GM12875 (cell line): ENCODE measurements at regions not wholly inside any gene's neighbourhood (a gene's known extent, or its start where the extent isn't known, plus 50 kb on each side); places are given as distances from the start of the nearest gene placed in this dataset.

Source experiments
- H3K4me3 ChIP-seq: one replicate; pipeline ENCODE4 v1.5.1; 2011; ENCODE audit warnings: low read depth, low read length, control low read depth
- CTCF ChIP-seq: IDR thresholded peaks from 2 replicates; pipeline ENCODE4 v1.5.1; 2011; ENCODE audit warnings: low read depth, mild to moderate bottlenecking, control low read depth, inconsistent platforms, low read length, moderate library complexity, borderline replicate concordance; ENCODE audit not compliant: insufficient read depth

DNA sequence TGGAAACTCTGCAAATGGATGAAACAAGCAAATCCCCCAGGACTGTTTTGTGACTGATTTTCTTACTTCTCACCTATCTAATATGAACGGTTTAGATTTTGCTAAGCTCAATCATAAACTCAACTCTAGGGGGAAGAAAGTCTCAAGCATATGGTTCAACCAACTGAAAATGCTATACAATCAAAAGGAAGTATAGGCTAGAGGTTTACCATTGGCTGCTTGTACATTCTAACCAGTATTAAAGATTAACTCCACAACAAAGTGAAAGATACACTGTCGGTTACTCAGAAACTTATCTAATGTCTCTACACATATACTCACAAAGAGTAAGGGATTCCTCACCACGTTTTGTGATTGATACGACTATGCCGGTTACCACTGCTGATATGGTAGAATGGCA lies 281.8 kb upstream of the SOX5 start:
- TF ChIP-seq CTCF = no peak

DNA sequence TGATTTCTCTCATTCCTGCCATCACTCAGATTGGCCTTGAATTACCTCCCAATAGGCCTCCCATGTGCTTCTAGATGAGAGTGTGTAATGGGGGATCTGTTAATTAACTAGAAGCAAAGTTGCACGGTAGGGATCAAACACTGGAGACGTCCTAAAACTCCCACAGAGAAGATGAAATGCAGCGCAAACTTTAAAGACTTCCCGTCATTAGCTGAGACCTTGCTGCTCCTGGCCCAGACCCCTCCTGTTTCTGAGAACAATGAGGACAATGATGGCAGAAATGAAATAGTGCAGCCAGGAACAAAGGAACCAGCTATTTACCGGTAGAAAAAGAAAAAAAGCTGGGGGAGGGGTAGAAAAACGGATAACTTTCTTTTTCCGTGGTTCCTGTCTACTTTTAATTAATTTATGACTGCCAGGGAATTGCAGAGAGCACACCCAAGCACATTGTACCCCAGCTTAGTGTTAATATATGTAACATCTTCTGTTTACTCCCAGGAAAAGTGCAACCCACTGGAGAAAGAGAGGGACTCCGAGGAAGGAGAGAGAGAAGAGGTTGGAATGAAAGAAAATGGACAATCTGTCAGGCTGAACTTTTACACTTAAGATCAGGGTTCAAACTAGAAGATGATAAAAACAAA lies 280.7 kb upstream of the SOX5 start:
- no peak for TF ChIP-seq CTCF
- no peak overlapping the region for H3K4me3 ChIP-seq

More for the DNA sequence above, 281.8 kb upstream of the SOX5 start:
- H3K4me3 ChIP-seq = no peak overlapping the region

- no peak for TF ChIP-seq CTCF
- no peak overlapping the region for H3K4me3 ChIP-seq
These were observed 279.7 kb upstream of the SOX5 start for GRCh38 chr12:24229031-24229700.

DNA sequence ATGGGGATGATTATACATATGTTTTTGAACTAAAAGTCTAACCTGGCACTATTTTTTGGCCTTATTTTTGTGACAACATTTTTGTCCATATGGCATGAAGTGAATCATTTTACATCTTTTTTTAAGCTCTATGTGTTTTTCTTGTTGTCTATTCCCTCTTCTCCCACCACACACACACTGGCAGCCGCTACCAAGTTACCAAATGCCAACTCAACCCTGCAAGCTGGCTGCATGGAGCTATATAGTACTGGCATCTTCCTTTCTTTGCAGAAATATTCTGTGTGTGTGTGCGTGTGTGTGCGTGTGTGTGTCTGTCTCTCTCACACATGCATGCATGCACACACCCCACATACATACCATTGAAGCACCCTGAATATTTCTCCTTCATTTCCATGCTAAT lies 278.9 kb upstream of the SOX5 start:
- no peak overlapping the region for H3K4me3 ChIP-seq
- no peak for TF ChIP-seq CTCF

GRCh38 chr12:24227551-24227950 lies 278.1 kb upstream of the SOX5 start:
- no peak overlapping the region for H3K4me3 ChIP-seq

DNA sequence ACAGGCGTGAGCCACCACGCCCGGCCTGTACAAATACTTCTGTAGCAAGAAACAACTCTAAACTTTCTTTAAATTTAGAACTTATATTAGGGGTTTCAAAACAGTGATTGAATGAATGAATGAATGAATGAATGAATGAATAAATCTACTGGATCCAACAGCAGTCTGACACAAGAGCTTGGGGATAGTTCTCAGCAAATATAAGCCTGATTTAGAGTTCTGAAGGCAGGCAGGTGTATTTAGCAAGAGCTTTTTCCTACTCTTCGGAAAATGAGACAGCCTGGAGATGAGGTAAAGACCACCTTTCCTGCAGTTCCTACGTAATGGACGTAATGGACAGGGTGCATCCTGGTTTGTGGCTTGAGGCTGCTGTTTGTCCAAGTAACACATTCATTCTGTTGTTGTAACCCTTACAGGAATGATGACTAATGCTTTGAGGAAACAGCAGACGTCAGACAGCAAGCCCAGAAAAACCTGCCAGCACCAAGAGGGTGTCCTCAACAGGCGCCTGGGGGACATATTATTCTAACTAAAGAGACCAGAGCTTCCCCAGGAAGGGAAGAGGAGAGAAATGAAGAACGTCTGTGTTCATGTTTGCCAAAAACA lies 277.4 kb upstream of the SOX5 start:
- no peak overlapping the region for H3K4me3 ChIP-seq
- TF ChIP-seq CTCF = no peak

More at GRCh38 chr12:24227551-24227950, 278.1 kb upstream of the SOX5 start:
- TF ChIP-seq CTCF = no peak

GRCh38 chr12:24224401-24224800 lies 274.9 kb upstream of the SOX5 start:
- TF ChIP-seq CTCF = no peak
- no peak overlapping the region for H3K4me3 ChIP-seq
